ENCODE measurements at regions not wholly inside any gene's neighbourhood (a gene's known extent, or its start where the extent isn't known, plus 50 kb on each side); places are given as distances from the start of the nearest gene placed in this dataset.
A peak's percentile ranks its signal among the peaks of the same experiment; 100 is the strongest.

GRCh38 chr2:64781711-64782390, 128.1 kb upstream of the SERTAD2 start:
- DNase-seq (no peak), ATAC-seq (no peak)
- H3K4me1 ChIP-seq, result no peaks in the 10 kb centered on the region
- H3K4me3 ChIP-seq, result no peak overlapping the region
- no peaks in the 10 kb centered on the region for H3K36me3 ChIP-seq
- H3K9me3 ChIP-seq, result no peaks in the 10 kb centered on the region
- no peak for TF ChIP-seq CTCF (IDR thresholded peaks at IDR 0.05)
- H3K27me3 ChIP-seq, result no peaks in the 10 kb centered on the region
- H3K27ac ChIP-seq, result no peak overlapping the region
- intact Hi-C loops (cut with DNase I), result no loop called here

- DNase-seq, result peak; percentile 73
- intact Hi-C loops (cut with DNase I), result no loop called here
- Histone ChIP-seq H3K27ac (no peak overlapping the region), H3K9me3 (no peaks in the 10 kb centered on the region), H3K4me1 (no peaks in the 10 kb centered on the region), H3K27me3 (no peaks in the 10 kb centered on the region), H3K36me3 (no peaks in the 10 kb centered on the region), H3K4me3 (no peak overlapping the region)
- ATAC-seq, result peak; percentile 78
- TF ChIP-seq CTCF (IDR thresholded peaks at IDR 0.05), result no peak
These were observed 130.7 kb upstream of the SERTAD2 start for GRCh38 chr2:64784168-64785061.

- Histone ChIP-seq H3K27ac (no peak overlapping the region), H3K4me3 (no peak overlapping the region), H3K4me1 (no peaks in the 10 kb centered on the region), H3K36me3 (no peaks in the 10 kb centered on the region), H3K27me3 (no peaks in the 10 kb centered on the region), H3K9me3 (no peaks in the 10 kb centered on the region)
- DNase-seq (no peak), ATAC-seq (no peak)
- TF ChIP-seq CTCF (IDR thresholded peaks at IDR 0.05), result no peak
- intact Hi-C loops (cut with DNase I), result no loop called here
These were observed 131.5 kb upstream of the SERTAD2 start for GRCh38 chr2:64785245-64785644.

- Histone ChIP-seq H3K4me3 (no peak overlapping the region), H3K9me3 (no peaks in the 10 kb centered on the region), H3K36me3 (no peaks in the 10 kb centered on the region), H3K27ac (no peak overlapping the region), H3K27me3 (no peaks in the 10 kb centered on the region), H3K4me1 (no peaks in the 10 kb centered on the region)
- TF ChIP-seq CTCF (IDR thresholded peaks at IDR 0.05), result no peak
- ATAC-seq, result no peak
- intact Hi-C loops (cut with DNase I), result no loop called here
- no peak for DNase-seq
These were observed 132.8 kb upstream of the SERTAD2 start for GRCh38 chr2:64786343-64787018.

GRCh38 chr2:64787019-64787365, 133.3 kb upstream of the SERTAD2 start:
- Histone ChIP-seq H3K4me1 (no peaks in the 10 kb centered on the region), H3K36me3 (no peaks in the 10 kb centered on the region), H3K27me3 (no peaks in the 10 kb centered on the region), H3K9me3 (no peaks in the 10 kb centered on the region), H3K4me3 (no peak overlapping the region), H3K27ac (no peak overlapping the region)
- intact Hi-C loops (cut with DNase I), result no loop called here
- DNase-seq, result no peak
- no peak for TF ChIP-seq CTCF (IDR thresholded peaks at IDR 0.05)
- no peak for ATAC-seq

Data from upper lobe of right lung (tissue), 1 donor.